A549 (cell line): ENCODE measurements at regions not wholly inside any gene's neighbourhood (a gene's known extent, or its start where the extent isn't known, plus 50 kb on each side); places are given as distances from the start of the nearest gene placed in this dataset.

Experiments used
- ATAC-seq, 2 experiments: fragments of 200-7000 bp in 1 of 2; fragments of >200 bp in 1 of 2; cut with Nextera tagmentation in 1 of 2; cut with Tn5 transposase in 1 of 2; 3 replicates each; pipeline versions ENCODE4 v1.8.0 to v1.9.1; 2018 to 2020; ENCODE audit warnings: mild to moderate bottlenecking in 1 of 2, moderate library complexity in 1 of 2
- CTCF ChIA-PET: fragments of 300-600 bp; sonication (Branson Sonifier 250); formaldehyde crosslinking; extraction: SDS; loops from one replicate; lab custom pipeline; 2021; ENCODE audit warnings: antibody characterized with exemption, inconsistent platforms; lab: Yijun Ruan, JAX
- POLR2A ChIA-PET: fragments of 350-600 bp; formaldehyde crosslinking; extraction: SDS; loops from one replicate; lab custom pipeline; 2021; ENCODE audit warnings: antibody characterized with exemption, inconsistent platforms; lab: Yijun Ruan, JAX
- DNase-seq, 2 experiments: peaks; one replicate each; pipeline versions ENCODE4 v3.0.0 to v3.0.0-alpha.2; 2011 to 2016; ENCODE audit warnings: low read depth in 1 of 2, low spot score in 1 of 2
- FAIRE-seq: peaks from 2 replicates; lab custom pipeline; 2011; peaks lifted over from hg19 to GRCh38; lab: Jason Lieb, UNC
- H3K27ac ChIP-seq, 2 experiments: fragments of >200 bp; sonication (Bioruptor Twin); formaldehyde crosslinking; 3 replicates each; pipeline ENCODE4 v1.5.1; 2016 to 2017
- H3K4me1 ChIP-seq: fragments of >200 bp; sonication (Bioruptor Twin); formaldehyde crosslinking; 3 replicates; pipeline ENCODE4 v1.6.1; 2016
- H3K4me2 ChIP-seq: fragments of >200 bp; sonication (Bioruptor Twin); formaldehyde crosslinking; 3 replicates; pipeline ENCODE4 v1.6.1; 2016
- H3K4me3 ChIP-seq: fragments of >200 bp; sonication (Bioruptor Twin); formaldehyde crosslinking; 3 replicates; pipeline ENCODE4 v1.5.1; 2016
- H3K9me3 ChIP-seq: fragments of >200 bp; sonication (Bioruptor Twin); formaldehyde crosslinking; 3 replicates; pipeline ENCODE4 v1.6.1; 2016
- BHLHE40 ChIP-seq: IDR thresholded peaks from 2 replicates; pipeline ENCODE4 v1.6.1; 2012; ENCODE audit warnings: low read depth, low read length, inconsistent platforms
- CBX8 ChIP-seq: fragments of 200-600 bp; sonication (generic); IDR thresholded peaks from 2 replicates; pipeline ENCODE4 v1.6.1; 2016
- EHMT2 ChIP-seq: fragments of 200-600 bp; sonication (generic); IDR thresholded peaks from 2 replicates; pipeline ENCODE4 v1.6.1; 2016; ENCODE audit warnings: antibody characterized with exemption, low read depth, mild to moderate bottlenecking, moderate library complexity
- EP300 ChIP-seq, 2 experiments: fragments of >200 bp; sonication (Bioruptor Twin); formaldehyde crosslinking; IDR thresholded peaks; 2 replicates in 1 of 2; 3 replicates in 1 of 2; pipeline ENCODE4 v1.6.1; 2016 to 2017
- FOSB ChIP-seq: fragments of 250-450 bp; sonication (Bioruptor Pico); IDR thresholded peaks from 2 replicates; pipeline ENCODE4 v1.5.0; 2020; ENCODE audit warnings: mild to moderate bottlenecking, moderate library complexity
- FOSL2 ChIP-seq, 2 experiments: fragments of 450-650 bp in 1 of 2; fragments of >200 bp in 1 of 2; sonication (Bioruptor Twin) in 1 of 2; formaldehyde crosslinking; IDR thresholded peaks; 2 replicates each; pipeline versions ENCODE4 v1.5.0 to v1.6.1; 2016 to 2020; ENCODE audit warnings: mild to moderate bottlenecking in 1 of 2, moderate library complexity in 1 of 2
- HEYL ChIP-seq: fragments of 250-450 bp; sonication (Bioruptor Pico); IDR thresholded peaks from 2 replicates; pipeline ENCODE4 v1.8.0; 2021; ENCODE audit warnings: mild to moderate bottlenecking, moderate library complexity
- HOXB5 ChIP-seq: fragments of 250-450 bp; sonication (Bioruptor Pico); IDR thresholded peaks from 2 replicates; pipeline ENCODE4 v1.5.0; 2020; ENCODE audit warnings: mild to moderate bottlenecking, moderate library complexity
- JUN ChIP-seq, 2 experiments: fragments of >200 bp; sonication (Bioruptor Twin); formaldehyde crosslinking; IDR thresholded peaks; 2 replicates in 1 of 2; 3 replicates in 1 of 2; pipeline ENCODE4 v1.6.1; 2016 to 2017
- JUNB ChIP-seq: fragments of >200 bp; sonication (Bioruptor Twin); formaldehyde crosslinking; IDR thresholded peaks from 2 replicates; pipeline ENCODE4 v1.6.1; 2016
- NFE2L2 ChIP-seq: fragments of 150-350 bp; conservative IDR thresholded peaks from 2 replicates; pipeline ENCODE4 v1.6.1; 2014; ENCODE audit warnings: low read length
- PHF8 ChIP-seq: fragments of 200-600 bp; sonication (generic); IDR thresholded peaks from 2 replicates; pipeline ENCODE4 v1.6.1; 2016; ENCODE audit warnings: low read depth, mild to moderate bottlenecking, antibody characterized with exemption, moderate library complexity, borderline replicate concordance
- POLR2A ChIP-seq: IDR thresholded peaks from 2 replicates; pipeline ENCODE4 v1.6.1; 2012; ENCODE audit warnings: mild to moderate bottlenecking, low read length
- POLR2AphosphoS2 ChIP-seq: conservative IDR thresholded peaks from 2 replicates; pipeline ENCODE4 v1.6.1; 2012; ENCODE audit warnings: low read length, improper control_type of control experiment, inconsistent platforms
- RCOR1 ChIP-seq: fragments of 150-350 bp; IDR thresholded peaks from 2 replicates; pipeline ENCODE4 v1.6.1; 2014; ENCODE audit warnings: antibody characterized with exemption, low read length, low read depth
- RFX5 ChIP-seq: fragments of 450-650 bp; IDR thresholded peaks from 2 replicates; pipeline ENCODE4 v1.7.1; 2014; ENCODE audit warnings: antibody characterized with exemption, mild to moderate bottlenecking, moderate library complexity
- RNF2 ChIP-seq: fragments of 200-600 bp; sonication (generic); IDR thresholded peaks from 2 replicates; pipeline ENCODE4 v1.6.1; 2016; ENCODE audit warnings: low read depth, mild to moderate bottlenecking, antibody characterized with exemption, moderate library complexity, borderline replicate concordance
- SMC3 ChIP-seq: fragments of >200 bp; sonication (Bioruptor Twin); formaldehyde crosslinking; IDR thresholded peaks from 3 replicates; pipeline ENCODE4 v1.6.1; 2018; ENCODE audit warnings: inconsistent platforms
- ZC3H11A ChIP-seq: fragments of 450-650 bp; IDR thresholded peaks from 2 replicates; pipeline ENCODE4 v1.6.1; 2014; ENCODE audit warnings: antibody characterized with exemption, mild to moderate bottlenecking
- WGBS: methylation state at CpG from one replicate; pipeline ENCODE4 v1.1.6; 2017; ENCODE audit errors: missing lambda C conversion rate; 5-methylcytosine and 5-hydroxymethylcytosine counted together
- TF ChIP-seq, protein P1 (sequence below): fragments of >200 bp; sonication (Bioruptor Twin); formaldehyde crosslinking; IDR thresholded peaks from 3 replicates; pipeline ENCODE4 v1.6.1; 2016
- TF ChIP-seq, protein P2 (sequence below): fragments of 200-600 bp; sonication (generic); IDR thresholded peaks from 2 replicates; pipeline ENCODE4 v1.6.1; 2016; ENCODE audit warnings: antibody characterized with exemption, mild to moderate bottlenecking, moderate library complexity
- TF ChIP-seq, protein P3 (sequence below): IDR thresholded peaks from 2 replicates; pipeline ENCODE4 v1.6.1; 2012
- TF ChIP-seq, protein P4 (sequence below): fragments of 250-450 bp; sonication (Bioruptor Pico); IDR thresholded peaks from 2 replicates; pipeline ENCODE4 v1.5.0; 2020; ENCODE audit warnings: low read depth, mild to moderate bottlenecking, moderate library complexity
- TF ChIP-seq, protein P5 (sequence below): IDR thresholded peaks from 2 replicates; pipeline ENCODE4 v1.6.1; 2012
- TF ChIP-seq, protein P6 (sequence below): fragments of 450-650 bp; IDR thresholded peaks from 2 replicates; pipeline ENCODE4 v1.6.1; 2014; ENCODE audit warnings: antibody characterized with exemption
- TF ChIP-seq, protein P7 (sequence below): IDR thresholded peaks from 2 replicates; pipeline ENCODE4 v1.6.1; 2012; ENCODE audit warnings: low read depth, borderline replicate concordance

DNA sequence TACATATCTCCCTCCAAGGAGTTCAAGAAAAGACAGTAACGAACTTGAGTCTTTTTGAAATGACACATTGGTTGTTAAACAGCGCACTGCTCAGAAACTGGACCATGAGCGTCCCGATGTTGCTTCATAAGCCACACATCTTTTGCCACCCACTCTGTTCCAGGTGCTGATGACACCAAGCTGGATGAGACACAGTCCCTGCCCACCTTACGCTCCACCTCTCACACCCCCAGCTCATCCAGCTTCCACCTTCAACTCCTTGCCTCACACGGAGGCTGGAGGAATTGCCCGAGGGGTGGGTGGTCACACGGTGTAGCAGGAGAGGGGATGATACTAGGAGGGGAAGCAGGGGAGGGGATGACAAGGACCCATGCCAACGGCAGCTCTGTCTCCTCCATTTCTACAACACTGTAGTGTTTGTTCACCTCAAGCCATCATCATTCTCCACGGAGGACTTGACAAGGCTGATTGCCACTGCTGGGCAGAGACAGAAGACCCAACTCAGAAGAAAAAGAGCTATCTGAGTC lies 148.5 kb upstream of the TNR start:
- CTCF ChIA-PET: interaction anchor here (1.3 kb wide), 1 partner anchor 737 kb away, joined by 3 read pairs; no protein-coding TSS in a partner anchor

DNA sequence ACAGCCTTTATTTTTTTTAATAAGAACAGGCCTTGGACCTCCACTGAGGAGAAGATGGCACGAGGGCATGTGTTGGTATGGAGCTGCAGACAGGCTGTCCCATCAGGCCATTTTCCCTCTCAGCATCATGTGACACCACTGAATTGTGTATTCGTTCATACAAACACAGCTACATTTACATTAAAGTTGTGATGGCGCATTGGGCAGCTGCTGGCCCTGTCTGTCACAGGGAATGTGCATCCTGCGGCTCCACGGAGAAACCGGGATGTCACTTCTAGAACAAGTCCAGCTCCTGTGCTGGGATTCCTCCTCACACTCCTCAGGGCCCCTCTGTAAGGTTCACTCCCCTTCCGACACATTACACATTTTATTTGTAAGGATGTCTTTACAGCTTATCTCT lies 147.6 kb upstream of the TNR start:
- FAIRE-seq (no peak), DNase-seq (no peak), ATAC-seq (no peak)
- Histone ChIP-seq H3K4me3 (no peak overlapping the region), H3K4me1 (no peaks in the 10 kb centered on the region), H3K4me2 (no peak overlapping the region), H3K27ac (no peak overlapping the region), H3K9me3 (no peaks in the 10 kb centered on the region)
- ChIA-PET POLR2A (no interaction called here), CTCF (interaction anchor here (0.6 to 1.3 kb wide), 3 partner anchors 79 to 736 kb away, joined by 3 to 5 read pairs (median 3); no protein-coding TSS in a partner anchor)
- TF ChIP-seq PHF8: no peak
- no peak for TF ChIP-seq FOSB
- no peak for TF ChIP-seq HOXB5 (CRISPR knock-in tag)
- TF ChIP-seq SMC3: no peak
- no peak for TF ChIP-seq JUNB
- TF ChIP-seq, protein P1, sequence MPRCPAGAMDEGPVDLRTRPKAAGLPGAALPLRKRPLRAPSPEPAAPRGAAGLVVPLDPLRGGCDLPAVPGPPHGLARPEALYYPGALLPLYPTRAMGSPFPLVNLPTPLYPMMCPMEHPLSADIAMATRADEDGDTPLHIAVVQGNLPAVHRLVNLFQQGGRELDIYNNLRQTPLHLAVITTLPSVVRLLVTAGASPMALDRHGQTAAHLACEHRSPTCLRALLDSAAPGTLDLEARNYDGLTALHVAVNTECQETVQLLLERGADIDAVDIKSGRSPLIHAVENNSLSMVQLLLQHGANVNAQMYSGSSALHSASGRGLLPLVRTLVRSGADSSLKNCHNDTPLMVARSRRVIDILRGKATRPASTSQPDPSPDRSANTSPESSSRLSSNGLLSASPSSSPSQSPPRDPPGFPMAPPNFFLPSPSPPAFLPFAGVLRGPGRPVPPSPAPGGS: no peak
- TF ChIP-seq, protein P2, sequence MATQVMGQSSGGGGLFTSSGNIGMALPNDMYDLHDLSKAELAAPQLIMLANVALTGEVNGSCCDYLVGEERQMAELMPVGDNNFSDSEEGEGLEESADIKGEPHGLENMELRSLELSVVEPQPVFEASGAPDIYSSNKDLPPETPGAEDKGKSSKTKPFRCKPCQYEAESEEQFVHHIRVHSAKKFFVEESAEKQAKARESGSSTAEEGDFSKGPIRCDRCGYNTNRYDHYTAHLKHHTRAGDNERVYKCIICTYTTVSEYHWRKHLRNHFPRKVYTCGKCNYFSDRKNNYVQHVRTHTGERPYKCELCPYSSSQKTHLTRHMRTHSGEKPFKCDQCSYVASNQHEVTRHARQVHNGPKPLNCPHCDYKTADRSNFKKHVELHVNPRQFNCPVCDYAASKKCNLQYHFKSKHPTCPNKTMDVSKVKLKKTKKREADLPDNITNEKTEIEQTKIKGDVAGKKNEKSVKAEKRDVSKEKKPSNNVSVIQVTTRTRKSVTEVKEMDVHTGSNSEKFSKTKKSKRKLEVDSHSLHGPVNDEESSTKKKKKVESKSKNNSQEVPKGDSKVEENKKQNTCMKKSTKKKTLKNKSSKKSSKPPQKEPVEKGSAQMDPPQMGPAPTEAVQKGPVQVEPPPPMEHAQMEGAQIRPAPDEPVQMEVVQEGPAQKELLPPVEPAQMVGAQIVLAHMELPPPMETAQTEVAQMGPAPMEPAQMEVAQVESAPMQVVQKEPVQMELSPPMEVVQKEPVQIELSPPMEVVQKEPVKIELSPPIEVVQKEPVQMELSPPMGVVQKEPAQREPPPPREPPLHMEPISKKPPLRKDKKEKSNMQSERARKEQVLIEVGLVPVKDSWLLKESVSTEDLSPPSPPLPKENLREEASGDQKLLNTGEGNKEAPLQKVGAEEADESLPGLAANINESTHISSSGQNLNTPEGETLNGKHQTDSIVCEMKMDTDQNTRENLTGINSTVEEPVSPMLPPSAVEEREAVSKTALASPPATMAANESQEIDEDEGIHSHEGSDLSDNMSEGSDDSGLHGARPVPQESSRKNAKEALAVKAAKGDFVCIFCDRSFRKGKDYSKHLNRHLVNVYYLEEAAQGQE: no peak
- TF ChIP-seq RFX5: no peak
- TF ChIP-seq RCOR1: no peak
- TF ChIP-seq HEYL (CRISPR knock-in tag): no peak
- no peak for TF ChIP-seq NFE2L2
- no peak for TF ChIP-seq BHLHE40
- no peak for TF ChIP-seq JUN (IDR thresholded peaks at IDR 0.05)
- no peak for TF ChIP-seq CBX8
- TF ChIP-seq POLR2A: no peak
- TF ChIP-seq, protein P3, sequence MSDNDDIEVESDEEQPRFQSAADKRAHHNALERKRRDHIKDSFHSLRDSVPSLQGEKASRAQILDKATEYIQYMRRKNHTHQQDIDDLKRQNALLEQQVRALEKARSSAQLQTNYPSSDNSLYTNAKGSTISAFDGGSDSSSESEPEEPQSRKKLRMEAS: no peak
- WGBS: 87% methylated on average over 7 of the region's 7 CpGs

More for the DNA sequence above, 148.5 kb upstream of the TNR start:
- TF ChIP-seq, protein P4, sequence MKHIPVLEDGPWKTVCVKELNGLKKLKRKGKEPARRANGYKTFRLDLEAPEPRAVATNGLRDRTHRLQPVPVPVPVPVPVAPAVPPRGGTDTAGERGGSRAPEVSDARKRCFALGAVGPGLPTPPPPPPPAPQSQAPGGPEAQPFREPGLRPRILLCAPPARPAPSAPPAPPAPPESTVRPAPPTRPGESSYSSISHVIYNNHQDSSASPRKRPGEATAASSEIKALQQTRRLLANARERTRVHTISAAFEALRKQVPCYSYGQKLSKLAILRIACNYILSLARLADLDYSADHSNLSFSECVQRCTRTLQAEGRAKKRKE (CRISPR knock-in tag): no peak
- TF ChIP-seq, all 56 proteins: peak for 0
- FAIRE-seq (no peak), DNase-seq (no peak), ATAC-seq (no peak)
- H3K9me3 ChIP-seq: no peaks in the 10 kb centered on the region
- POLR2A ChIA-PET: no interaction called here
- H3K4me2 ChIP-seq: no peak overlapping the region
- no peak overlapping the region for H3K27ac ChIP-seq
- WGBS: 60% methylated on average over 9 of the region's 10 CpGs
- no peaks in the 10 kb centered on the region for H3K4me1 ChIP-seq
- H3K4me3 ChIP-seq: no peak overlapping the region

DNA sequence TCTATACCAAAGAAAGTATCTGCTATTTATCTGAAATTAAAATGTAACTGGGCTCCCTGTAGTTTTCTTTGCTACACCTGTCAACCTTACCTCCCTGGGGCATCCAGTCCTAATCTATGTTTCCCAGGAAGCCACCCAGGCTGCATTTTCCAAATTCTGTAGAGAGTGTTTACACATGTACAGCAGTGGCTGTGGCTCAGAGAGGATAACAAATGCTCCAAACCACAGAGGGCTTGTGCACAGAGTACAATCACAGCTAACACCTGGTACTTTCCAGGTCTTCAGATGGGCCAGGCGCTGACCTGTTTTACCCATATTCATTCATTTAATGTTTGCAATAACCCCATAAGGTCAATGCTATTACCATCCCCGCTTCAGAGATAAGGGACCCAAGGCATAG lies 146.5 kb upstream of the TNR start:
- Histone ChIP-seq H3K4me3 (no peak overlapping the region), H3K4me2 (no peak overlapping the region), H3K4me1 (no peaks in the 10 kb centered on the region), H3K9me3 (no peaks in the 10 kb centered on the region), H3K27ac (no peak overlapping the region)
- WGBS: 93% methylated on average over 2 of the region's 2 CpGs
- ChIA-PET POLR2A (no interaction called here), CTCF (no interaction called here)
- TF ChIP-seq POLR2AphosphoS2 (no peak), ZC3H11A (no peak), EP300 (IDR thresholded peaks at IDR 0.05) (no peak), RFX5 (no peak), RNF2 (no peak), EHMT2 (no peak), HOXB5 (CRISPR knock-in tag) (no peak), FOSL2 (IDR thresholded peaks at IDR 0.05) (no peak), FOSL2 (CRISPR knock-in tag; IDR thresholded peaks at IDR 0.05) (no peak), CBX8 (no peak), BHLHE40 (no peak), JUNB (no peak)
- TF ChIP-seq, protein P5, sequence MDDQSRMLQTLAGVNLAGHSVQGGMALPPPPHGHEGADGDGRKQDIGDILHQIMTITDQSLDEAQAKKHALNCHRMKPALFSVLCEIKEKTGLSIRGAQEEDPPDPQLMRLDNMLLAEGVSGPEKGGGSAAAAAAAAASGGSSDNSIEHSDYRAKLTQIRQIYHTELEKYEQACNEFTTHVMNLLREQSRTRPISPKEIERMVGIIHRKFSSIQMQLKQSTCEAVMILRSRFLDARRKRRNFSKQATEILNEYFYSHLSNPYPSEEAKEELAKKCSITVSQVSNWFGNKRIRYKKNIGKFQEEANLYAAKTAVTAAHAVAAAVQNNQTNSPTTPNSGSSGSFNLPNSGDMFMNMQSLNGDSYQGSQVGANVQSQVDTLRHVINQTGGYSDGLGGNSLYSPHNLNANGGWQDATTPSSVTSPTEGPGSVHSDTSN: no peak
- TF ChIP-seq, protein P6, sequence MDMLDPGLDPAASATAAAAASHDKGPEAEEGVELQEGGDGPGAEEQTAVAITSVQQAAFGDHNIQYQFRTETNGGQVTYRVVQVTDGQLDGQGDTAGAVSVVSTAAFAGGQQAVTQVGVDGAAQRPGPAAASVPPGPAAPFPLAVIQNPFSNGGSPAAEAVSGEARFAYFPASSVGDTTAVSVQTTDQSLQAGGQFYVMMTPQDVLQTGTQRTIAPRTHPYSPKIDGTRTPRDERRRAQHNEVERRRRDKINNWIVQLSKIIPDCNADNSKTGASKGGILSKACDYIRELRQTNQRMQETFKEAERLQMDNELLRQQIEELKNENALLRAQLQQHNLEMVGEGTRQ: no peak
- TF ChIP-seq, protein P7, sequence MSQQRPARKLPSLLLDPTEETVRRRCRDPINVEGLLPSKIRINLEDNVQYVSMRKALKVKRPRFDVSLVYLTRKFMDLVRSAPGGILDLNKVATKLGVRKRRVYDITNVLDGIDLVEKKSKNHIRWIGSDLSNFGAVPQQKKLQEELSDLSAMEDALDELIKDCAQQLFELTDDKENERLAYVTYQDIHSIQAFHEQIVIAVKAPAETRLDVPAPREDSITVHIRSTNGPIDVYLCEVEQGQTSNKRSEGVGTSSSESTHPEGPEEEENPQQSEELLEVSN: no peak
- ATAC-seq: no peak
- DNase-seq: no peak
- no peak for FAIRE-seq
